Lung (tissue), 11 donors: ENCODE measurements at regions not wholly inside any gene's neighbourhood (a gene's known extent, or its start where the extent isn't known, plus 50 kb on each side); places are given as distances from the start of the nearest gene placed in this dataset.

ENCODE experiments used
- ATAC-seq: fragments of 200-7000 bp; cut with Tn5 transposase; one replicate; pipeline ENCODE4 v1.9.1; 2020; ENCODE audit warnings: moderate number of reproducible peaks; ENCODE audit not compliant: insufficient read depth, low FRiP score
- DNase-seq, 3 donors: peaks; one replicate each; pipeline ENCODE4 v3.0.0-alpha.2; 2013 to 2017
- H3K27ac ChIP-seq, 2 donors: one replicate each; pipeline ENCODE4 v1.5.1; 2013; ENCODE audit warnings: mild to moderate bottlenecking in 2 of 2, moderate library complexity in 2 of 2, control low read depth in 1 of 2, inconsistent platforms in 1 of 2, low read depth in 1 of 2, low read length in 1 of 2
- H3K27me3 ChIP-seq, 3 donors: one replicate each; pipeline ENCODE4 v1.5.1; 2013; ENCODE audit warnings: low read length in 2 of 3; ENCODE audit not compliant: control insufficient read depth in 3 of 3, insufficient read depth in 3 of 3
- H3K36me3 ChIP-seq, 4 donors: one replicate each; pipeline ENCODE4 v1.5.1; 2013; ENCODE audit warnings: low read length in 4 of 4, mild to moderate bottlenecking in 1 of 4, moderate library complexity in 1 of 4; ENCODE audit not compliant: control insufficient read depth in 4 of 4, insufficient read depth in 4 of 4
- H3K4me1 ChIP-seq, 5 donors: one replicate each; pipeline ENCODE4 v1.5.1; 2013; ENCODE audit warnings: low read length in 5 of 5, mild to moderate bottlenecking in 2 of 5, moderate library complexity in 1 of 5; ENCODE audit not compliant: control insufficient read depth in 5 of 5, insufficient read depth in 5 of 5
- H3K4me3 ChIP-seq: one replicate; pipeline ENCODE4 v1.5.1; 2013; ENCODE audit warnings: mild to moderate bottlenecking, control low read depth, moderate library complexity
- H3K9ac ChIP-seq, 2 donors: one replicate each; pipeline ENCODE4 v1.5.1; 2013; ENCODE audit warnings: low read length in 2 of 2, control low read depth in 1 of 2; ENCODE audit not compliant: insufficient read depth in 1 of 2
- H3K9me3 ChIP-seq, 4 donors: one replicate each; pipeline ENCODE4 v1.5.1; 2013; ENCODE audit warnings: low read length in 3 of 4, mild to moderate bottlenecking in 1 of 4, moderate library complexity in 1 of 4; ENCODE audit not compliant: control insufficient read depth in 4 of 4, insufficient read depth in 3 of 4
- CTCF ChIP-seq: IDR thresholded peaks from 2 replicates; pipeline ENCODE4 v1.5.1; 2012; ENCODE audit warnings: mild to moderate bottlenecking; ENCODE audit errors: control extremely low read depth, extremely low read depth
- WGBS, 2 donors: extraction: QIAGEN DNeasy Blood & Tissue Kit; methylation state at CpG; one replicate each; pipeline ENCODE4 v1.1.7; 2013; 5-methylcytosine and 5-hydroxymethylcytosine counted together
- donor health status: control.
- donor health status: control.
- donor health status: Bipolar disorder and iron deficiency.
- donor health status: healthy.
- donor health status: DM: yes; HTN: yes; CAD: no.

GRCh38 chrX:110954428-110955100, 141.4 kb upstream of the PAK3 start:
- no peak for TF ChIP-seq CTCF
- Histone ChIP-seq H3K27me3 (peaks cover 0 to 57% (median 19%) of the 10 kb centered on the region in 3 donors), H3K9ac (no peak overlapping the region), H3K4me1 (no peaks in the 10 kb centered on the region), H3K9me3 (no peaks in the 10 kb centered on the region), H3K4me3 (no peak overlapping the region), H3K27ac (no peak overlapping the region), H3K36me3 (no peaks in the 10 kb centered on the region)
- DNase-seq (no peak), ATAC-seq (no peak)

- H3K4me3 ChIP-seq = no peak overlapping the region
- peaks cover 0 to 48% (median 20%) of the 10 kb centered on the region in 3 donors for H3K27me3 ChIP-seq
- H3K4me1 ChIP-seq = no peaks in the 10 kb centered on the region
- no peaks in the 10 kb centered on the region for H3K36me3 ChIP-seq
- no peak overlapping the region for H3K9ac ChIP-seq
- DNase-seq (no peak), ATAC-seq (no peak)
- WGBS, 2 donors = 49 to 79% methylated on average over 6 of the region's 6 CpGs
- H3K9me3 ChIP-seq = no peaks in the 10 kb centered on the region
- no peak overlapping the region for H3K27ac ChIP-seq
- no peak for TF ChIP-seq CTCF
These were observed 144.3 kb upstream of the PAK3 start for GRCh38 chrX:110951472-110952269.

- Histone ChIP-seq H3K9me3 (no peaks in the 10 kb centered on the region), H3K36me3 (no peaks in the 10 kb centered on the region), H3K4me1 (no peaks in the 10 kb centered on the region), H3K9ac (no peak overlapping the region), H3K27me3 (peaks cover 0 to 65% (median 36%) of the 10 kb centered on the region in 3 donors), H3K4me3 (no peak overlapping the region), H3K27ac (no peak overlapping the region)
- no peak for ATAC-seq
- TF ChIP-seq CTCF = no peak
- DNase-seq = peak in 2 of 3 donors; percentile 12 to 20
- WGBS, 2 donors = 9 to 33% methylated on average over 16 to 22 of the region's 22 CpGs
These were observed 149.4 kb upstream of the CHRDL1 start for GRCh38 chrX:110944751-110945675.
